CD4-positive, alpha-beta T cell treated with Interleukin-2 at 100 ng/mL for 4 hours (primary cell): ENCODE measurements at regions not wholly inside any gene's neighbourhood (a gene's known extent, or its start where the extent isn't known, plus 50 kb on each side); places are given as distances from the start of the nearest gene placed in this dataset.

Experiments
- DNase-seq: peaks from one replicate; pipeline ENCODE4 v3.0.0-alpha.2; 2020; ENCODE audit warnings: low spot score

- DNase-seq = no peak
Observed at GRCh38 chr10:28058746-28059145, 59.9 kb upstream of the ODAD2 start.

- DNase-seq = no peak
Observed at GRCh38 chr10:28054228-28054860, 55.5 kb upstream of the ODAD2 start.

- no peak for DNase-seq
Observed at GRCh38 chr10:28049286-28049685, 50.4 kb upstream of the ODAD2 start.
